IPS-18a (cell line): ENCODE measurements at regions not wholly inside any gene's neighbourhood (a gene's known extent, or its start where the extent isn't known, plus 50 kb on each side); places are given as distances from the start of the nearest gene placed in this dataset.

ENCODE experiments used
- H3K27ac ChIP-seq: one replicate; pipeline ENCODE4 v1.5.1; 2013; ENCODE audit warnings: low read length
- H3K27me3 ChIP-seq: one replicate; pipeline ENCODE4 v1.6.1; 2013; ENCODE audit warnings: mild to moderate bottlenecking, low read length; ENCODE audit not compliant: control insufficient read depth, insufficient read depth
- H3K36me3 ChIP-seq: one replicate; pipeline ENCODE4 v1.6.1; 2013; ENCODE audit warnings: low read depth, low read length; ENCODE audit not compliant: control insufficient read depth
- H3K4me1 ChIP-seq: one replicate; pipeline ENCODE4 v1.6.1; 2013; ENCODE audit warnings: low read depth, low read length; ENCODE audit not compliant: control insufficient read depth
- H3K4me3 ChIP-seq: one replicate; pipeline ENCODE4 v1.5.1; 2013; ENCODE audit warnings: low read length
- H3K9ac ChIP-seq: one replicate; pipeline ENCODE4 v1.6.1; 2013; ENCODE audit warnings: mild to moderate bottlenecking, low read length, moderate library complexity
- H3K9me3 ChIP-seq: one replicate; pipeline ENCODE4 v1.6.1; 2013; ENCODE audit warnings: low read depth, low read length; ENCODE audit not compliant: control insufficient read depth

GRCh38 chr2:42858140-42859005 lies 66.0 kb upstream of the HAAO start:
- H3K36me3 ChIP-seq: no peaks in the 10 kb centered on the region
- no peaks in the 10 kb centered on the region for H3K27me3 ChIP-seq
- H3K4me3 ChIP-seq: no peak overlapping the region
- no peak overlapping the region for H3K27ac ChIP-seq
- H3K4me1 ChIP-seq: no peaks in the 10 kb centered on the region
- H3K9me3 ChIP-seq: no peaks in the 10 kb centered on the region
- no peak overlapping the region for H3K9ac ChIP-seq

GRCh38 chr2:42856891-42857632 lies 64.7 kb upstream of the HAAO start:
- H3K9ac ChIP-seq: no peak overlapping the region
- H3K9me3 ChIP-seq: no peaks in the 10 kb centered on the region
- no peaks in the 10 kb centered on the region for H3K36me3 ChIP-seq
- H3K4me3 ChIP-seq: no peak overlapping the region
- no peaks in the 10 kb centered on the region for H3K4me1 ChIP-seq
- H3K27ac ChIP-seq: no peak overlapping the region
- H3K27me3 ChIP-seq: no peaks in the 10 kb centered on the region

GRCh38 chr2:42856106-42856860 lies 63.9 kb upstream of the HAAO start:
- no peak overlapping the region for H3K4me3 ChIP-seq
- no peak overlapping the region for H3K9ac ChIP-seq
- no peaks in the 10 kb centered on the region for H3K4me1 ChIP-seq

GRCh38 chr2:42855221-42855970 lies 63.0 kb upstream of the HAAO start:
- Histone ChIP-seq H3K27ac (no peak overlapping the region), H3K27me3 (no peaks in the 10 kb centered on the region)

More at GRCh38 chr2:42856106-42856860, 63.9 kb upstream of the HAAO start:
- H3K9me3 ChIP-seq: no peaks in the 10 kb centered on the region
- H3K27me3 ChIP-seq: no peaks in the 10 kb centered on the region
- no peaks in the 10 kb centered on the region for H3K36me3 ChIP-seq
- no peak overlapping the region for H3K27ac ChIP-seq

GRCh38 chr2:42854207-42854818 lies 61.9 kb upstream of the HAAO start:
- no peaks in the 10 kb centered on the region for H3K9me3 ChIP-seq
- no peaks in the 10 kb centered on the region for H3K4me1 ChIP-seq
- no peak overlapping the region for H3K27ac ChIP-seq
- H3K4me3 ChIP-seq: no peak overlapping the region
- no peaks in the 10 kb centered on the region for H3K27me3 ChIP-seq
- H3K9ac ChIP-seq: no peak overlapping the region
- H3K36me3 ChIP-seq: no peaks in the 10 kb centered on the region

More at GRCh38 chr2:42855221-42855970, 63.0 kb upstream of the HAAO start:
- Histone ChIP-seq H3K4me3 (no peak overlapping the region), H3K4me1 (no peaks in the 10 kb centered on the region), H3K36me3 (no peaks in the 10 kb centered on the region), H3K9ac (no peak overlapping the region), H3K9me3 (no peaks in the 10 kb centered on the region)

- no peaks in the 10 kb centered on the region for H3K36me3 ChIP-seq
- H3K4me1 ChIP-seq: no peaks in the 10 kb centered on the region
- H3K9ac ChIP-seq: no peak overlapping the region
These were observed 61.3 kb upstream of the HAAO start for GRCh38 chr2:42853549-42854206.

GRCh38 chr2:42852798-42853197 lies 60.4 kb upstream of the HAAO start:
- Histone ChIP-seq H3K9me3 (no peaks in the 10 kb centered on the region), H3K4me3 (no peak overlapping the region), H3K27me3 (no peaks in the 10 kb centered on the region), H3K36me3 (no peaks in the 10 kb centered on the region), H3K27ac (no peak overlapping the region), H3K9ac (no peak overlapping the region), H3K4me1 (no peaks in the 10 kb centered on the region)

More at GRCh38 chr2:42853549-42854206, 61.3 kb upstream of the HAAO start:
- Histone ChIP-seq H3K27me3 (no peaks in the 10 kb centered on the region), H3K27ac (no peak overlapping the region), H3K4me3 (no peak overlapping the region), H3K9me3 (no peaks in the 10 kb centered on the region)

- Histone ChIP-seq H3K4me1 (no peaks in the 10 kb centered on the region), H3K27ac (no peak overlapping the region), H3K27me3 (no peaks in the 10 kb centered on the region), H3K9me3 (no peaks in the 10 kb centered on the region), H3K4me3 (no peak overlapping the region), H3K9ac (no peak overlapping the region), H3K36me3 (no peaks in the 10 kb centered on the region)
These were observed 59.4 kb upstream of the HAAO start for GRCh38 chr2:42851740-42852250.

- no peaks in the 10 kb centered on the region for H3K27me3 ChIP-seq
- H3K9me3 ChIP-seq: no peaks in the 10 kb centered on the region
- no peak overlapping the region for H3K27ac ChIP-seq
- no peak overlapping the region for H3K4me3 ChIP-seq
- no peak overlapping the region for H3K9ac ChIP-seq
- no peaks in the 10 kb centered on the region for H3K36me3 ChIP-seq
- no peaks in the 10 kb centered on the region for H3K4me1 ChIP-seq
These were observed 58.8 kb upstream of the HAAO start for GRCh38 chr2:42851186-42851585.
